DMS79 treated with DMSO at 0.1 percent for 48 hours (cell line): ENCODE measurements at regions not wholly inside any gene's neighbourhood (a gene's known extent, or its start where the extent isn't known, plus 50 kb on each side); places are given as distances from the start of the nearest gene placed in this dataset.
"Not testable (repeated sequence)": the region's sequence is repeated elsewhere in the genome, so short reads cannot be mapped to it uniquely, and the experiment has no call there.

Source experiments
- DNase-seq: peaks from one replicate; lab custom pipeline; 2025; lab: John Stamatoyannopoulos, UW

DNA sequence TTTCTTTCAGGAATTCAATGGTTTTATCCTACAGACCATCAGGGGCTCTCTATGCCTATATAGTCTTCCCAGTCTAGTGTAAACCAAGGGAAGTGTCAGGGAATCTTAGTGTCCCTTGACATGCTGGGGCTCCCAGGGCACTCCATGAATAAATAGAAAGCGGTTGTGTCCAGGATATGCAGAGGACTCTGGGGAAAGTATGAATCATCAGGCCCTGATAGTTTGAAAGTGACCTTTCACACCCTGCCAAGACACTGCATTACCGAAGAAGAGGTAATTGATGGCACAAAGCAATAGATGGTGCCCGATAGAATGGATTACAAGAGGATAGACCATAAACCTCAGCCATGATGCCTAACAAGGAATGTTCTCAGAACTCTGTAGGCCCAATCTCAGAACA lies 163.3 kb upstream of the DAPK1 start:
- DNase-seq: no peak

DNA sequence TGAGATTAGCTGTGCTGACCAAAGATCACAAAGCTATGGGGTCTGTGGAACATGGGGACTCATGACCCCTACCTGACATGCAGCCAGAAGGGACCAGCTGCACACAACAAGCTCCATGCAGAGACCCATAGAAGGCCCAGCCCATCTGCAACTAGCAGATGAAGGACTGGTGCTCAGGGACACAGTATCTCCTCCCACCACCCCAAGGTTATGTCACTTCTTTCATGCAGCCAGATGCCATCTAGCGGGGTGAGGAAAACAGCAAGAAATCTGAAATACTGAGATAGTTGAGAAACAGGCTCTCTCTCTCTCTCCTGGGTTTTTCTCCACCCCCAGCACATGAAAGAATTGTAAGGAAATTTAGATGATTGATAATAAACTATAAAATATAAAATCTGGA lies 161.3 kb upstream of the DAPK1 start:
- no peak for DNase-seq

DNA sequence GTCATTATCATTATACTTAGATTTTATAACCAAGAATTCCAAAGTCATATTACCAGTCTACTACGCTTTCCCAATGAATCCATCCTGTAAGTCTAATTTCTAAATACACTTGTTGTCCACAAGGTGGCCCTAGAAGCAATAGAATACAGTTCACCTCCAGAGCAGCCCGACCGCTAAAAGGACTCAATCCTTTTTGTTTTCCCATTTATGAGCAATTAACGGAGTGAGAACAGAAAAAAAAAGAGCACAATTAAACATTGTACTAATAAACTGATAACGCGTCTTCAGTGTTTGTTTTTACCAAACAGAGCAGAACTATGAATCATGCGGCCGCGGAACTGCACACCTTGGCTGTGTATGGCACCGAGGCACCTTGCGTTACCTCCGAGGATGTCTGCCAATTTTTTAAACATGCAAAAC lies 160.7 kb upstream of the DAPK1 start:
- no peak for DNase-seq

DNA sequence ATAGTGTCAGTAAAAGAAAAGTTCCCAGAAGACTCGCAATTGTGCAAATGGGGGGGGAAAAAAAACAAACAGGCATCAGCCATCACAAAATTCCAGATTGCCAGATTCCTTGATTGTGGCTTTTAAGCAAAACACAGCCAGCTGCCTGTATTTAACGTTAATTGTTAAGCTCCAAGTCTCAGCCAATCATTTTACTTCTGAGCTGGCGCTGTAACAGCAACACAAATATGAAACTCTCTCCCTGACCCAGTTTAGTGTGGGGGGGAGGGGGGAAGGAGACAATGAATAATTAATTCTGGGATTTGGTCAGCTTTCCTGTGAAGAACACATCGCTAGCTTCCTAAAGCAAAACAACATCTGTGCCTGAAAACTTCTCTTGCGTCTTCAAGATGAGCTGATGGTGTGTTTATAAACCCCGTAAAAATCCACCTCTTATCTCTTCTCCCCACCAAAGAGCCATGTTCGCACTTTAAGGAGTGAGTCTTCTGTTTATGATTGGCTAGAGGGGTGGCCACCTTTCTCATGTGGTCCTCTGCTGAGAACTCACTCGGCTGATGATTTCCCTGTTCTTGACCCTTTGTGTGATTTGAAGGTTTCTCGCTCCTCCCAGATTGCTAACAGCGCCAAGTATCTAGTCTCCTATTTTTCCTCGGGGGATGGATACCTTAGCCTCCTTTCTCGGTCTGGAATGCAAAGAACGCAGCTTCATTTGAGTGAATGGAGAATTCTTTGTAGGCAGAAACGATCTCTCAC lies 160.2 kb upstream of the DAPK1 start:
- DNase-seq: no peak

DNA sequence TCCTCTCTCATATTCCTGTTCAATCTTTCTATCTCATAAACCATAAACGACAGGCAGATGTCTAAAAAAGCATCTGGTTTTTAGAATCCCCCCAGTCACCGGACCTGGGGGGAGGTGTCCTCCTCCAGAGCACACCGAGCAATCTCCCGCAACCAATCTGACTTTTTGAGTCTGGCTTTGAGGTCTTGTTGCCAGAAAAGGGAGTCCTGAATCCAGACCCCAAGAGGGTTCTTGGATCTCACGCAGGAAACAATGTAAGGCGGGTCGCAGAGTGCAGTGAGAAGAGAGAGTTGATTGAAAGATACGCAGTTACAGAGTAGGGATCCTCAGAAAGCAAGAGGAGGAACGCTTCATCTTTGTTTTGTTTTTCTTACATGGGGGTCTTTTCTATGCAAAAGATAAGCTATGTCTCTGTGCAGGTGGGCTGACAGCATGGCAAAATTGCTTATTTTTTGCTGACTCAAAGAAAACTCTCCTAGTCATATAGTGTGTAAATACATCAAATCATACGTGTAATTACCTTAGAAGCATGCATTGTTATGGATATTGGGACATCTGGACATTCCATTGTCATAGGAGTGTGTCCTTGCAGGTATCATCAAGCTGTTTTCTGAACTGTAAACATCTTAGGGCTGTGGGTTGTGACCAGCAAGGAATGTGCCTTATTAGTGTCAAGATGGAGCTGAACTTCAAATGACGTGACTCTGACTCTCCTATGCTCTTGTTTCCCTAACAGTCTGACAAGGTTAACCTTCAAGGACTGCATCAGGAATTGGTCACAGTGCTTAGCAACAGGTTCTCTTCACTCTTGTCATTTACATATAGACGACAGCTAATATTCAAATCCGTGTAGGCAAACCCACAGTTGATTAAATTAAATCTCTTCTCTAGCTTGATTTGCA lies 159.3 kb upstream of the DAPK1 start:
- DNase-seq: no peak

DNA sequence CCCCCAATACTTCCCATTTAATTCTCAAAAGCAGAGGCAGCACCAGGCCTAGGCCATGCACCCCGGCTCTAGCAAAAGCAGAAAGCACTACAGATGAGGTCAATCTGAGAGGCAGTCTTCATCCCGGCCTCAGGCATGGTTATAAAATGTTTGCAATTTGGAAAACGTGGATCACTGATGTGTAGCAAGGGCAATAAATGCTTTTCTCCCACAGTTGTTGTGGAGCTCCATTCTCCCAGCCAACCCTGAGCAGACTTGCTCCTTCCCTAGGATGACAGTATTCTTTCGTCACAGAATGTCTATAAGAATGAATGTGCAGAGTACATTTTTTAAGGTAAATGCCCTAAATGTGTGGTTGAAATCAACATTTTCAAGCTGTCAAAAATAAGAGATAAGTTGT lies 157.3 kb upstream of the DAPK1 start:
- DNase-seq: no peak

DNA sequence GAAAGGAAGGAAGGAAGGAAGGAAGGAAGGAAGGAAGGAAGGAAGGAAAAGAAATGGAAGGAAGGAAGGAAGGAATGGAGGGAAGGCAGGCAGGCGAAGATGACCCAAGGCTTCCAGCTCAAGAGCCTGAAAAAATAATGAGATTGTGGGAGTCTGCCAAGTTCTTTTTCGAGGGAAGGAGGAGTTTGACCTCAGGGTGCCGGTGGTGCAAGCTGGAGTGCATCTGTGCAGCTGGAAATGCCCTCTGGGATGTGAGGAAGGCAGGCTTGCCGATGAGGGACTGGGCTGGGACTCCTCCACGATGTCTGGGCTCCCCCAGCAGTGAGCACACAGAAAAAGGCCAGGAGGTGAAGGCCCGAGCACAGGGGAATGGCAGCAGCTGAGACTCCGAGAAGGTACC lies 154.9 kb upstream of the DAPK1 start:
- DNase-seq: no peak

DNA sequence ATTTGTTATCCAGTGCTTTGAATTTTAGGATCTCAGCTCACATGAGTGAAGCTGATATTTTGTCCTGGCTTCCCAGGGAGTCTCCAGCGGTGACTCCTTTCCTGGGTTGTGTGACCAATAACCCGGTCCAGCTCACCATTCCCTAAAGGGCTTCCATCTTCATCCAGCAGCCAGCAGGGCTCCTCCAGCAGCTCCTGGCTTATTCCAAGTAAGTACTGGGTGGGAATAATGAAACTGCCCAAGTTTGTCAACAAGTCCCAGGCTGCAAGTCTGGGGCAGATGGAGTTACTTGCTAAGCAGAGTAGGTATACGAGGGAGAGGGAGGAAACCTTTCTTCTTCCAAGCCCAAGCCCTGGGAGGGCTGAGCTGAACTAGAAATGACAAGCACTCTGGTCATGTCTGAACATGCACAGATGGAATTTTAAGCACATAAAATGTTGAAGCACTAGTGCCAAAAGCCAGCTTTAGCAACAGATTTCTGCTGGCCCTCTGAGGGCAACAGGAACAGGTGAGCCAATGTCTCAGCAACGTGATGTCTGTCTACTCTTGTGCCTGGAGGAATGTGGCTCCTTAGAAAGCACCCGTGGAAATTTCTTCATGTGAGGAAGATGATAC lies 153.7 kb upstream of the DAPK1 start:
- no peak for DNase-seq

DNA sequence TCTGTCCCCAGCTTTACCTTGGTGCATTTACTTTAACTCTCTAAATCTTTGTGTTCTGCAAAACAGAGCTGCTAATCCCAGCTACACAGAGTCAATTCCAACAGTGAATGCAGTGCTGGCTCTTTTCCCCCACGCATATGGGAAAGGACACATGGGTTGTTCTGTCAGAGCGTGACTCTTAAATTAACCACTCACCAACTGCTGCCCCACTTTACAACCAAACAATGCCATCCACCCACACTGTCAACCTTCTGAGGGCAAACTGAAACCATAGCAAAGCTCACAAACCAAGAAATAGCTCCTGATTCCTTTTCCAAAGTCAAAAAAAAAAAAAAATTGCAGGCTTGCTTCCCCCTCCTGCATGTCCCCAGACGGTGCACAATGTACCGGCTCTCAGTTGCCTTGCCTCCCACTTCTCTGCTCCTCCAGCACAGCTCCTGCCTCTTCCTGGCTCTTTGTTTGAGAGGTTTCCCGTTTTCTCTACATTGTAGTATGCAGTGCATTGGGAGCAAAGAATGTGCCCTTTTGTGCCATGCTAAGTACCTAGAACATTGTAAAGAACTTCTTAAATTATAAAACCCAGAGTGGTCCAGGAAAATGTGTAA lies 151.5 kb upstream of the DAPK1 start:
- DNase-seq: no peak

DNA sequence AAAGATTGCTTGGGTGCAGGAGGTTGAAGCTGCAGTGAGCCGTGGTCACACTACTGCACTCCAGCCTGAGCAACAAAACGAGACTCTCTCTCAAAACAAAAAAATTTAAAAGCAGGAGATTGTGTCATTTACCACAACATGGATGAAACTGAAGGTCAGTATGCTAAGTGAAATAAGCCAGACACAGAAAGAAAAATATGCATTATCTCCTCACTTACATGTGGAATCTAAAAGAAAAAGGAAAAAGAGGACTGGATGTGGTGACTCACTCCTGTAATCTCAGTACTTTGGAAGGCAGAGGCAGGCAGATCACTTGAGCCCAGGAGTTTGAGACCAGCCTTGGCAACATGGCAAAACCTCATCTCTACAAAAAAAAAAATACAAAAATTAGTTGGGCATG lies 146.8 kb upstream of the DAPK1 start:
- no peak for DNase-seq

DNA sequence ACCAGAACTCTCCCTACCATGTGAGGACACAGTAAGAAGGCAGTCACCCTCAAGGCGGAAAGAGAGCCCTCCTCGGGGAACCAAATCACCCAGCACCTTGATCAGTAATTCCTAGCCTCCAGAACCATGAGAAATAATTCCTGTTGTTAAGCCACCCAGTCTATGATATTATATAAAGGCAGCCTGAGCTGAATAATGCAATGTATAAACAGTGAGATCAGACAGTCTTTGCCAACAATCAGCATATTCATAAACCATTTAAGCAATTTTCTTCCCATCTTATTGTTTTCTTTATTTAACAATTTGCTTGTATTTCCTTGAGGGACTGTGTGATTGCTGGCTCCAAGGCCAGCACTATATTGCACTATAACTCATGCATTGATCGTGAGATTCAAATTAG lies 144.4 kb upstream of the DAPK1 start:
- DNase-seq: no peak

DNA sequence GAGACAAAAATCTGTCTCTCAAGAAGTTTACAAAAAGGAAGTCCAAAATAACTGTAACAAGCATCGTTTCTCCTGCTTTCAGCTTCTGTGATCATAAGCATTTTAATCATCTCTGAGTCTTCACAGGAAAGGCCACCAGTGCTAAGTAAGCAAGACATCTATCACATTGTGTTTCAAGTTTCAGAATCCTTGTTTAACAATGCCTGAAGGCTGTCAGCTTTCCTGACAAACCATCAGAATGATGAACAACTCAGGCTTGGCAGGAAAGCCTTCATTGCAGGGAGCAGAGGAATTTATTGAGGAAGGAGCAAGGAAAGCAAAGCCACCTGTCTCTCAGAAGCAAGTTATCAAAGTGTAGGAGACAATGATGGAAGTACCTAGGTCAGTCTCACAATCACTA lies 143.5 kb upstream of the DAPK1 start:
- DNase-seq: no peak

DNA sequence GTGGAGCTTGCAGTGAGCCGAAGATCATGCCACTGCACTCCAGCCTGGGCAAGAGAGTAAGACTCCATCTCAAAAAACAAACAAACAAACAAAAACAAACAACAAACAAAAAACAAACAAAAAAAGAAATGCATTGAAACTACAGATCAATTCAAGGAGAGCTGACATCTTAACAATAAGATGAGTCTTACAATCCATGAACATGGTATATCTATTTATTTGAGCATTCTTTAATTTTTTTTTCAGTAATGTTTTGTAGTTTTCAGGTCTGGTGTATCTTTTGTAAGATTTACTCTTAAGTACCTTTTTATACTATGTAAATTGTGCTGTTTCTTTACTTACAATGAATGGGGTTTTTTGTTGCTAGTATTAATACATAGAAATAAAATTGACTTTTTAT lies 140.1 kb upstream of the DAPK1 start:
- DNase-seq: no peak

DNA sequence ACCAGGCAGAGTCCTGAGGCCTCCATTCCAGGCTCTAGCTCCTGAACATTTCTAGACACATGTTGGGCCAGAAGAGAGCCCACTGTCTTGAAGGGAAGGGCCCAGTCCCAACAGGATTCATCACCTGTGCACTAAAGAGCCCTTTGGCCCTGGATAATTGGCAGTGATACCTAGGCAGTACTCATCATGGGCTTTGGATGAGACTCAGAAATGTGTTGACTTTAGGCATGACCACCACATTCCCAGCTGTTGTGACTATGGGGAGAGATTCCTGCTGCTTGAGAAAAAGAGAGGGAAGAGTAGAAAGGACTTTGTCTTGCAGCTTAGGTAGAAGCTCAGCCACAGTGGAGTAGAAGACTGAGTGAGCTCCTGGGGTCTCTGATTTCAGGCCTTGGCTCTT lies 138.4 kb upstream of the DAPK1 start:
- no peak for DNase-seq

DNA sequence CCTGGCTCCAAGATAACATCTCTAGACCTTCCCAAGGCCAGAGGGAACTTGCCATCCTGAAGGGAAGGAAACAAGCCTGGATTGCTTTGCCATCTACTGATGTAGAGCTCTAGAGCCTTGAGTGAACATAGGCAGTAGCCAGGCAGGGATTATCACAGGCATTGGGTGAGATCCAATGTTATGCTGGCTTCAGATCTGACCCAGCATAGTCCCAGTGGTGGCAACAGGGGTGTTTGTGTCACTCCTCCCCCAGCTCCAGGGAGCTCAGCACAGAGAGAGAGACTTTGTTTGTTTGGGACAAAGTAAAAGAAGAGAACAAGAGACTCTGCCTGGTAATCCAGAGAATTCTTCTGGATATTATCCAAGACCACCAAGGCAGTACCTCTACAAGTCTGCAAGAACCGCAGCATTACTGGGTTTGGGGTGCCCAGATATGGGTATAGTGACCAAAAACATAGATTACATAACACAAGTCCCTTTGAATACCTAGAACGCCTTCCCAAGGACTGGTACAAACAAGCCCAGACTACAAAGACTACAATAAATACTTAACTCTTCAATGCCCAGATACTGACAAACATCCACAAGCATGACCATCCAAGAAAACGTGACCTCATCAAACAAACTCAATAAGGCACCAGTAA lies 137.6 kb upstream of the DAPK1 start:
- no peak for DNase-seq

DNA sequence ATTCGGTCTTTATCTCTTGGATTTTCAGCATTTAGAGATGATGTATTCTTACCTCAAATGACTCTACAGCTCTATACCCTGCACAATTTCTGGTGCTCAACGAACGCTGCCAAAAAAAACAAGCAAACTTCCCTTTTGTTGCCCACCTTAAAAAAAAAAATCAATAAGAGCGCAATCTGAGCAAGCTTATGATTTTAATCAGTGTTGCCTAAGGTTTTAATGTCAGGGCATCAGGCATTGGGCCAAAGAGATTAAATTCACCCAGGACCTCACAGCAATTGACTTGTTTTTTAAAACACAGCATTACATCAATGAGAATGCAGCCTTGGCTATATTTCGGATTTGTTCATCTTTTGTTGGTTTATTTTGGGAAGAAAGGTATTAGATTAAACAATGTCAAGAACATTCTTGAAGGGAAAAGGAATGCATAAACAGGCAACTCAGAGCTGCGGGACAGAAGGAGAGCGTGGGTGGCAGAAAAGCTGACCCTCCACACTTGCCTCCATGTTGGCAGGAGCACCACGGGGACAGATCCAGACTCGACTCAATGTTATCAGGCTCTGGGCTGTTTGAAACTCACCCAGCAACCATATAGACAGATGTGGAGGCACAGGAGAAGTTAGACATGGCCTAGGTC lies 127.5 kb upstream of the DAPK1 start:
- no peak for DNase-seq

DNA sequence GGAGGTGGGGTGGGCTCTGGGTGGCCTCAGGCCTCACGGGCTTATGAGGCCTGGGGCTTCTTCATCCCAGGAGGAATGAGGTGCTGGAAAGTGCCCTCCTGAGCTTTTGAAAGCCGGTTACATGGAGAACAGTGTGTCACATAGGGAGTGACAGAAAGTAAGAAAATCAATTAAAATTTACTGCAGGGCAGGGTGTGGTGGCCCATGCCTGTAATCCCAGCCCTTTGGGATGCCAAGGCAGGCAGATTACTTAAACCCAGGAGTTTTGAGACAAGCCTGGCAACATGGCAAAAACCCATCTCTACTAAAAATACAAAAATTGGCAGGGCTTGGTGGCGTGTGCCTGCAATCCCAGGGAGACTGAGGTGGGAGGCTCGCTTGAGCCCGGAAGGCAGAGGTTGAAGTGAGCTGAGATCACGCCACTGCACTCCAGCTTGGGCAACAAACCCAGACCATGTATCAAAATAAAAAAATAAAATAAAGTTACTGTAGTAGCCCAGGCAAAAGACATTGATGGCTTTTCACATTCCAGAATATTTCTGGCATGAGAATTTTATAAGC lies 125.8 kb upstream of the DAPK1 start:
- no peak for DNase-seq

DNA sequence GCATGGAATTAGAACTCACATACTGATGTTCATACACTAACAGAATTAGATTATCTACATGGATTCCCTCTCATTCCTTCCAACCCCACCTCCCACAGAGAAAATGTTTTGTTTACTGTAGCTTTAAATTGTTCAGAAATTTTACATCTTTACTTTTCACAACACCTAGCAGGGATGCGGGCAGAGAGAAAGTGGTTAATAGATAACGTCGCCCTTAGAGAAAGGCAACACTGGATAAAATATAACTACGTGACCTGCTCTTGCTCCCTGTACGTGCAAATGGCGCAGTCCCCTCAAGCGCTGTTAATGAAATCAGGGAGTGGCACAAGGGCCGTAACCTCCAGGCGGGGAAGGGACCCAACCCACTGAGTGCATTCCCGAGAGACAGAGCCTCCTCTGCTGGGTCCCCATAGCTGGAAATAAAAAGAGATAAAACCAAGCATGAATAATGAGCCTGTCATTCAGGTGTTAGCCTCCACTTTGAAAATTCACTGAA lies 125.3 kb upstream of the DAPK1 start:
- no peak for DNase-seq

DNA sequence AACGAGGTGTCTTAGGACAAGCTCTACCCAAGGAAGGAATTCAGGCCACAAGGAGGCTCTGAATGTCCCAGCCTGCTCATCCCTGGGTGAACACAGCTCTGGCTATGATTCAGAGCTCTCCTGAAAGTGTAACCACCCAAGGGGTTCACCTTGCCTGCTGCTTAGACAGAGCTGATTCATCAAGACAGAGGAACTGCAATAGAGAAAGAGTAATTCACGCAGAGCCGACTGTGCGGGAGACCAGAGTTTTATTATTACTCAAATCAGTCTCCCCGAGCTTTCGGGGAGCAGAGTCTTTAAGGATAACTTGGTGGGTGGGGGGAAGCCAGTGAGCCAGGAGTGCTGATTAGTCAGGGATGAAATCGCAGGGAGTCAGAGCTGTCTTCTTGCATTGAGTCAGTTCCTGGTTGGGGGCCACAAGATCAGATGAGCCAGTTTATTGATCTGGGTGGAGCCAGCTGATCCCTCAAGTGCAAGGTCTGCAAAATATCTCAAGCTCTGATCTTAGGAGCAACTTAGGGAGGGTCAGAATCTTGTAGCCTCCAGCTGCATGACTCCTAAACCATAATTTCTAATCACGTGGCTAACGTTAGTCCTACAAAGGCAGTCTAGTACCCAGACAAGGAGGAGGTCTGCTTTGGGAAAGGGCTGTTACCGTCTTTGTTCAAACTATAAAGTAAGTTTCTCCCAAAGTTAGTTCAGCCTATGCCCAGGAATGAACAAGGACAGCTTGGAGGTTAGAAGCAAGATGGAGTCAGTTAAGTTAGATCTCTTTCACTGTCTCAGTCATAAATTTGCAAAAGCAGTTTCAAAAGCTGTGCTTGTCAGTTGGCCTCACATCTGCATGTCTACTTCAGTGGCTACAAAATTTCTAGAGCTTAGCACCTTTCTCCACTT lies 123.4 kb upstream of the DAPK1 start:
- not testable (repeated sequence) for DNase-seq
